ENCODE measurements at regions not wholly inside any gene's neighbourhood (a gene's known extent, or its start where the extent isn't known, plus 50 kb on each side); places are given as distances from the start of the nearest gene placed in this dataset.

DNA sequence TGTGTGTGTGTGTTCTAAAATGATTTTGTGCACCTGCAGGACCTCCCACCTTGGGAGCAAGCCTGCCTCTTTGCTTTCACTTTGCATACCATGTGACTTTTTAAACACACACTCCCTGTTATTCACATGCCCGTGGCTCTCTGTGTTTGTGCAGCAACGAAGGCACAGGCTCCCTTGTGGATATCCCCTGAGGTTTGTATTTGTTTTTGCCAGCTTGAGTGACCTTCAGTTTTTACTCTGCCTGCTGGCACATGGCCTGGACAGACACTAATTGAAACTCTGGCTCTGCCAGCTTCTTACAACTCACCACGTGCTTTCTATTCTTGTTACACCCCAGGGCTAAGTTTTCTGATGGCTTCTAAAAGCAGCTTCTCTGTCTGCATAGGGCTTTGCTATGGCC lies 885.8 kb downstream of the SH3BGRL start:
- DNase-seq (ENCODE audit: low spot score), result peak; percentile 9

DNA sequence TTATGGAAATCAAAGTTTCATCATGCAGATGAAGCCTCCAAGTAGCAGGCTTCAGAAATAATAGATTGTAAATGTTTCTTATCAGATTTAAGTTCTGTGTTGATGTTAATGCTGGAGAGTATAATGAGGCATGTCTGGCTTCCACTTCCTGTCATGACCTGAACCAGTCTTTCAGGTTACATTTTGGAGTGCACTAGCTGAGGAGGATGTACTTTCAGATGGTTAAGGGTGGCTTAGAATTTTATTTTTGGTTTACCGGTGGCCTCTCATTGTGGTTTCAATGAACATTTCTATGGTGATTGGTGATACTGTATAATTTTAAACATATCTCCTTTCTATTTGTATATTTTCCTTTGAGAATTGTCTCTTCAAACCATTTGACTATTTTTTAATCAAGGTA lies 890.4 kb downstream of the SH3BGRL start:
- DNase-seq (ENCODE audit: low spot score), result no peak

DNA sequence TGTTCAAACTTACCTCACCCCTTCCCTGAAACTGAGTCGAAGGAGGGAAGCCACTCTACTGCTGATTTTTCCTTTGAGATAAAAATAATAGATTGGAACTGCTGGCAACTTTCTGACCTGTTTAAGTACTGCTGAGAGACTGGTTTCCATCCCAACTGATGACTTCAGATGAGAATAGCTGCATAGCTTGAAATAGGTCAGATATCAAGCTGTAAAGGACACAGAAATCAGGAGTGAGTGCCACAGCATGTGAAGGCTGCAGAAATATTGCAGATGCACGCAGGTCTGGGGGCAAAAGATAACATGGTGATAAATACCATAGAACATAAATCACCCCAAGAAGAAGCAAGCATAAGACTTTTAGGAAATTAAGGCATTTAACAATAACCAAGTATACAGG lies 923.2 kb downstream of the SH3BGRL start:
- DNase-seq (ENCODE audit: low spot score), result no peak

DNA sequence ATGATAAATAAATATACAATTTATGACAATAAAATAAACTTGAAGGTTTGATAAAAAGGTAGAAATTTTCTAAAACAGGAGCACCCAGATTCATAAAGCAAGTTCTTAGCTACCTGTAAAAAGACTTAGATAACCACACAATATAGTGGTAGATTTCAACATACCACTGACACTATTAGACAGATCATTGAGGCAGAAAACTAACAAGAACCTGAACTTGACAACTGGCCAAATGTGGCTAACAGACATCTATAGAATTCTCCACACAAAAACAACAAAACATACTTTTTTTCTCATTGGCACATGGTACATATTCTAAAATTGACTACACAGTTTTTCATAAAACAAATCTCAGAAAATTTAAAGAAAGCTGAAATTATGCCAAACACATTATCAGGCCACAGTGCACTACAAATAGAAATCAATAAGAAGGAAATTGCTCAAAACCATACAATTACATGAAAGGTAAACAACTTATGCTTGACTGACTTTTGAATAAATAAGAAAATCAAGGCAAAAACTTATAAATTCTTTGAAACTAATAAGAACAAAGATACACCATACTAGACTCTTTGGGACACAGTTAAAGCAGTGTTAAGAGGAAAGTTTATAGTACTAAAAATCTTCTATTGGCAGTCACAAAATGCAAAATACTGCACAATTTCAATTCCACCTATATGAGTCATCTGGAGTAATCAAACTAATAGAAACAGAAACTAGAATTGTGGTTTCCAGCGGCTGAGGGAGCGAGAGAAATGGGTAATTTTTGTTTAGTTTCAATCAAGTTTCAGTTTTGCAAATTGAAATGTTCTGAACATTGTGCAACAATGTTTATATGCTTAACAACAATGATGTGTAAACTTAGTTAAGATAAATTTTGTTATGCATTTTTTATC lies 925.6 kb downstream of the SH3BGRL start:
- no peak for DNase-seq (ENCODE audit: low spot score)

DNA sequence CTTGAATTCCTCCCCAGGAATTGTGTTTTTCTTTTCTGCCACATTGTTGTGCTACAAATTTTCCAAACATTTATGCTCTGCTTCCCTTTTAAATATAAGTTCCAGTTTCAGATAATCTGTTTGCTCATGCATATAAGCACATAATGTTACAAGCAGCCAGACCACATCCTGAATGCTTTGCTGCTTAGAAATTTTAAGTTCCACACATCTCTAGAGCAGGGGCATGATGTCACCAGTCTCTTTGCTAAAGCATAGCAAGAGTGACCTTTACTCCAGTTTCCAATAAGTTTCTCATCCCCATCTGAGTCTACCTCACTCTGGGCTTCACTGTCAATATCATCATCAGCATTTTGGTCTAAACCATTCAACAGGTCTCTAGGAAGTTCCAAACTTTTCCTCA lies 932.5 kb downstream of the SH3BGRL start:
- DNase-seq (ENCODE audit: low spot score), result no peak

DNA sequence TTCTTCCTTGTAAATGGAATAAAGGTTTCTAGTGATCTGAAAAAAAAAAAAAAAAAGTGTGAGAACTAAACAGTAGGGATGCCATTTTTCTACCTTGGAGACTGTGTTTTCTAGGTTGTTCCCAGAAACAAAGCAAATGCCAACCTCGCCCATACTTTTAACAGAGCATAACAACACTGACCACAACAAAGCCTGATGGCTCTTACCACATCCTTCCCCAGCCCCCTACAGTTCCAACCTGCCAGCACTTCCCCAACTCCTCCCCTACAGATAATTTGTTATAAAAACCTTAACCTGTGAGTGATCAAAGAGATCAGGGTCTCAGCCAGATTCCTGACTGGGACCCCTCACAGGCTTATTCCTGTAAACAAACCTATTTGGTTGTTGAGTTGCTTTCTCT lies 940.0 kb downstream of the SH3BGRL start:
- DNase-seq (ENCODE audit: low spot score), result no peak

DNA sequence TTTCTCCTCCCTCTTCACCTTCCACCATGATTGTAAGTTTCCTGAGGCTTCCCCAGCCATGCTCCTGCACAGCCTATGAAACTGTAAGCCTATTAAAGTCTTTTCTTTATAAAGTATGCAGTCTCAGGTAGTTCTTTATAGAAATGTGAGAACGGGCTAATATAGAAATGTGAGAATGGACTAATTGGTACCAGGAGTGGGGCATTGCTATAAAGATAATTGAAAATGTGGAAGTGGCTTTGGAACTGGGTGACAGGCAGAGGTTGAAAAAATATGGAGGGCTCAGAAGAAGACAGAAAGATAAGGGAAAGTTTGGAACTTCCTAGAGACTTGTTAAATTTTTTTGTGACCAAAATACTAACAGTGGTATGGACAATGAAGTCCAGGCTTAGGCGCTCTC lies 959.3 kb downstream of the SH3BGRL start:
- no peak for DNase-seq (ENCODE audit: low spot score)

DNA sequence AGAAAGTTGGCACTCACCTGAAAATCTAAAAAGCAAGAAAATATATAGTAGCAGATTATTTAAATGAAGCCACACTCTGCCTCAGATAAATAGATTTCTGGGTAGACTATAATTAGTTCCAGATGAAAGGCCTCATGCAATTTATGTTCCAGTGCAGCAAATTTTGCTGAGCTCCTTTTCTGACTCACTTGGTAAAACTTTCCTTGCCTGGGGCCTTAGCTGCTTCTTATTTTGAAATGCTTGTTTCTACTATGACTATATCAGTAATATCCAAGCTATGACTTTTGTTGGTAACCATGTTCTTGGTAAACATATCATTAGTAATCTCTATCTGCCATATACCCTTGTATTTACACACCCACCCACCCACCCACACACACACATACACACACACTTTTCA lies 961.8 kb downstream of the SH3BGRL start:
- no peak for DNase-seq (ENCODE audit: low spot score)

DNA sequence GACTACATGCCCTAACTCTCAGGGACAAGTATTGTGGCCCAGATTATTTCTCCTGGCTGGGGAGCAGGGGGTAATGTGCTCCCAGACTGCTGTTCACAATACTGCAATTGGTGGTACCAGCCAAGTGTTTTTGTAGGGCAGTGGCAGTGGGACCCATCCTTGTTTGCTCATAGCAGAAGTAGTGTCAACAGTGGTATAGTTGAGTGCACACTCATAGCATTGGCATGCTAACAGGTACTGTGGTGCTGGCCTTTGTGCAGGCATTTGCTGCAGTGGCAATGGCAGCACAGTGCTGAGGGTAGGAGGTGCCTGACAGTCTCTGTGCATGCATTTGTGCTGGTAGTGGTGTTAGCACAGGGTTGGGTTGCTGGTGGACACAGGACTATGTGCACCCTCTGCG lies 995.0 kb downstream of the SH3BGRL start:
- DNase-seq (ENCODE audit: low spot score), result no peak

DNA sequence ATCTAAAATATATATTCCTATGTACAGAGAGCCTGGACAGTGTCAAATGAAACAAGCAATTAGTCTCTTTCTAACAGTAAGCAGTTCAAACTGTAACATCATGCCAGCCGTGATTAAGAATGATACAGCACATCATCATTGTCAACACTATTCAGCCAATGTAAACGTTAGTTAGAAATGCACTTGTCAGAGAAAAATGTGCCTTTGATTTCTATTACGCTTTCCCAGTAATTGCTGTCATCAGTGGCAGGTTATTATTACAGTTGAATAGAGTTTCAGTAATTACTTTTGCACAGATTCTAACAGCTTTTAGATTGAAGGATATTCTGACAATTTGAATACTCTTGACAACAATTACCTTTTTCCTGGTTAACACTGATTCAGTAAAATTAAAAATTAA lies 1007.1 kb downstream of the SH3BGRL start:
- no peak for DNase-seq (ENCODE audit: low spot score)

DNA sequence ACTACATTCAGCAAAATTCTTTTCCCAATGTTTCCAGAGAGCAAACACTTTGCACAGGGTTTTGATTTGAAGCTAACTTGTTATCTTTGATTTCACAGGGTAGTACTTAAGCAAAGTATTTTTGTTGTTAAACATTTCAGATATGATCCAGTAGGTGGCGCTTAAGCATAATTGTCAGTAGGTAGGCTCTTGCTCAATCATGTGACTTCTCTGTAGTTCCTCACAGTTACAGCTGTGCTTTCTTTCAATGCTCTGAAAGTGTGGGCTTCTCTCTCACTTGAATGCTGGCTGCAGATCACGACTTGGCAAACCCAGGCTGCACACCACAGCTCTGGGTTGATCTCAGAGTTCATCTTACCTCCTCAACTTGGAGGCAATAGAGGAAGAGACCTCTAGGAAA lies 1016.5 kb downstream of the SH3BGRL start:
- no peak for DNase-seq (ENCODE audit: low spot score)

DNA sequence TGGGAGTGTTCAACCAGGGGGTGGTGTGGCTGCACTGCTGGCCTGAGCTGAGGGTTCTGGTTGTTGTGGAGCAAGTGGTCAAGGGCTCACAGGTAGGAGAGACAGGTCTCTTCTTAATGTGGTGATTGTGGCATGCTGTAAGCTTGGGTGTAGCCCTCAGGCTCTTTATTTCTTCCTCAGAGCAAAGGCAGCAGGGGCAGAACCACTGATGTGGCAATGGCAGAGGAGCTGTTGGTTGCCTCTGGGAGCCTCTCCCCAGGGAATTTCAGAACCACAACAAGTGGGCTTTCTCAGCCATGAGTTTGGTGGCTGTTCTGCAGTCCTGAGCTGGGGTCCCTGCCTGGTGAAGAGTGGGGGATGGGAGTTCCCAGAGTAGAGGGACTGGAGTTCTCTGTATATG lies 1017.2 kb downstream of the SH3BGRL start:
- no peak for DNase-seq (ENCODE audit: low spot score)

DNA sequence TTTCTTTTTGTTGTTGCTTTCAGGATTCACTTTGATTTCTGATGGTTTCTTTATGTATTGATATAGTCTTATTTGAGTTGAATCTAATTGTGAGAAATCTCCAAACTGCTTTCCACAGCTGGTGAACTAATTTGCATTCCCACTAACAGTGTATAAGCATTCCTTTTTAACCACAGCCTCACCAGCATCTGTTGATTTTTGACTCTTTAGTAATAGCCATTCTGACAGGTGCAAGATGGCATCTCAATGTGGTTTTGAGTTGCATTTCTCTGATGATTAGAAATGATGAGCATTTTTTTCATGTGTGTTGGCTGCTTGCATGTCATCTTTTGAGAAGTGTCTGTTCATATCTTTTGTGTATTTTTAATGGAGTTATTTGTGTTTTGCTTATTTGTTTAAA lies 1023.1 kb downstream of the SH3BGRL start:
- no peak for DNase-seq (ENCODE audit: low spot score)

DNA sequence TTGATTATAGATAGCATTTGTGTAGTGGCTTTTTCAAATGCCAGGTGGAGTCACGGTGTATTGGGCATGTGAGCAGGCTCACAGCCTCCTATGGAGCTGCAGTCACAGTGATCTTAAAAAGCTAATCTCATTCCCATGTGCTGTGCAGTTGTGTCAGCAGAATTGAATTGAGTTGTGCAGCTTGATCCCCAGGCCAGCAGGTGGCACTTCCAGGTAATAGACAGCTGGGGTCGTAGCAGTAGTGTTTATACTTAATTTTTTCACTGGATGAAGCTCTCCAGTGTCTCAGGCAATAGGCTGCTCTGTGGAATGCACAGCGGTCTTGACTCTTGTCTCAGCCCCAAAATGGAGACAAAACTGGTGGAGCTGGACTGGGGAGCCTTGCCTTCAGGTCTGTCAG lies 1028.1 kb downstream of the SH3BGRL start:
- no peak for DNase-seq (ENCODE audit: low spot score)

DNA sequence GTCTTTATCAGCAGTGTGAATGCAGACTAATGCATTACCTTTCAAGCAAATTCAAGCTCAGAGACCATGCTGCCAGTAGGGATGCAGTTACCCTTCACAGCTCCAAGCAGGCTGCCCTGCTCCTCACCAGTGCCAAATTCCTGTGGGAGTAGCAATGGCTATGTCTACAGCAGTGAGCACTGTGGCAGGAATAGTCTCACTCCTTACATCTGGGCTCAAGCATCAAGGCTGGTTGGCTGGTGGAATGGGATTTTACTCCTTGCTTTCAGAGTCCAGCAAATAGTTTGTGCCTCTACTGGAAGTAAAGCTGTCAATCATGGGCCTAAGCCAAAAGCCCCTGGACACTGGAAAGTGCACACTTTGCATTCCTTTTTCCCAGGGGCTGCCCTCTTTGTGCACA lies 1030.8 kb downstream of the SH3BGRL start:
- DNase-seq (ENCODE audit: low spot score), result no peak

DNA sequence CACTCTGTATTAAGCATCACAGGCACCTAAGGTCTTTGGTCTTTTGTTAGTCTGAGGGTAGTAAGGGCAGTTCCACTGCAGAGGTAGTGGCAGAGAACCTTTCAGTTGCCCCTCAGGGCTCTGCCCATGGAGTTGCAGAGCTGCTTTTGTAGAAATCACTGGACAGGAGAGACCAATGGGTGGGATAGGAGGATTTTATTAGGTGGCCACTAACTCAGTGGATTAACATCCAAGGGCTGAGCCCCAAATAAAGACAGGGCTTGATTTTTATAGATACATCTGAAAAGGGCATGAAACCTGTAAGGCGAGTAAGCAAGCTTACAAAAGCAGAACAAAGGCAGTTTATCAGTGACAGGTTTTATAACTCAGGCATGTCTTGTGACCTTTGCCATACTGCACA lies 1035.4 kb downstream of the SH3BGRL start:
- DNase-seq (ENCODE audit: low spot score), result no peak
